Ishikawa (cell line): ENCODE measurements at regions not wholly inside any gene's neighbourhood (a gene's known extent, or its start where the extent isn't known, plus 50 kb on each side); places are given as distances from the start of the nearest gene placed in this dataset.

Source experiments
- CEBPB ChIP-seq: IDR thresholded peaks from 2 replicates; pipeline ENCODE4 v1.6.1; 2012
- CREB1 ChIP-seq: IDR thresholded peaks from 2 replicates; pipeline ENCODE4 v1.6.1; 2012; ENCODE audit warnings: low read depth
- EGR1 ChIP-seq: IDR thresholded peaks from 2 replicates; pipeline ENCODE4 v1.6.1; 2012
- EP300 ChIP-seq: IDR thresholded peaks from 2 replicates; pipeline ENCODE4 v1.6.1; 2012; ENCODE audit warnings: borderline replicate concordance
- MAX ChIP-seq: IDR thresholded peaks from 2 replicates; pipeline ENCODE4 v1.6.1; 2012
- REST ChIP-seq: IDR thresholded peaks from 2 replicates; pipeline ENCODE4 v1.6.1; 2012; ENCODE audit warnings: low read depth, mild to moderate bottlenecking
- TAF1 ChIP-seq: IDR thresholded peaks from 2 replicates; pipeline ENCODE4 v1.6.1; 2012; ENCODE audit warnings: low read depth, mild to moderate bottlenecking
- TCF12 ChIP-seq: IDR thresholded peaks from 2 replicates; pipeline ENCODE4 v1.6.1; 2012; ENCODE audit warnings: low read depth
- TEAD4 ChIP-seq: IDR thresholded peaks from 2 replicates; pipeline ENCODE4 v1.6.1; 2012

- TF ChIP-seq REST (no peak), TAF1 (no peak), CREB1 (no peak), MAX (no peak), TEAD4 (no peak), CEBPB (no peak), TCF12 (no peak), EP300 (no peak), EGR1 (no peak)
Measured at GRCh38 chr5:89936576-89936975, 473.0 kb downstream of the CETN3 start.
